ENCODE measurements at regions not wholly inside any gene's neighbourhood (a gene's known extent, or its start where the extent isn't known, plus 50 kb on each side); places are given as distances from the start of the nearest gene placed in this dataset.

DNA sequence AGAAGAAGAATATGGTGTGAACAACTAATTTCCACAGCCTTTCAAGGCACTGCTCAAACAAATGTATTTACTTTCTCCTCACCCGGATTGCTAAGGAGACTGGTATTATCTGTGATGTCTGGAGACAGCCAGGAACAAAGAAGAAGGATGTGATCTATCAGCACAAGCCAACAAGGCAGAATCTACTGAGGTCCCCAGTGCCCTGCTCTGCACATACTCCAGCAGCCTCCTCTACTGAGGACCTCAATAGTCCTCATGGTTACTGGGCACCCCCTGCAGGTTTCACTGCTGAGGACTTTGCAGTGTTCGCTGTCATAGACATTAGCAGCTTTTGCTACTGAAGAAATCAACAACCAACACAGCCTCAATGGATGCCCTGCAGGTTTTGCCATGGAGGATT lies 930.1 kb downstream of the ADGRL3 start:
- no peak for TF ChIP-seq MAX (IDR thresholded peaks at IDR 0.05; ENCODE audit: low read depth)
- TF ChIP-seq, protein P1, sequence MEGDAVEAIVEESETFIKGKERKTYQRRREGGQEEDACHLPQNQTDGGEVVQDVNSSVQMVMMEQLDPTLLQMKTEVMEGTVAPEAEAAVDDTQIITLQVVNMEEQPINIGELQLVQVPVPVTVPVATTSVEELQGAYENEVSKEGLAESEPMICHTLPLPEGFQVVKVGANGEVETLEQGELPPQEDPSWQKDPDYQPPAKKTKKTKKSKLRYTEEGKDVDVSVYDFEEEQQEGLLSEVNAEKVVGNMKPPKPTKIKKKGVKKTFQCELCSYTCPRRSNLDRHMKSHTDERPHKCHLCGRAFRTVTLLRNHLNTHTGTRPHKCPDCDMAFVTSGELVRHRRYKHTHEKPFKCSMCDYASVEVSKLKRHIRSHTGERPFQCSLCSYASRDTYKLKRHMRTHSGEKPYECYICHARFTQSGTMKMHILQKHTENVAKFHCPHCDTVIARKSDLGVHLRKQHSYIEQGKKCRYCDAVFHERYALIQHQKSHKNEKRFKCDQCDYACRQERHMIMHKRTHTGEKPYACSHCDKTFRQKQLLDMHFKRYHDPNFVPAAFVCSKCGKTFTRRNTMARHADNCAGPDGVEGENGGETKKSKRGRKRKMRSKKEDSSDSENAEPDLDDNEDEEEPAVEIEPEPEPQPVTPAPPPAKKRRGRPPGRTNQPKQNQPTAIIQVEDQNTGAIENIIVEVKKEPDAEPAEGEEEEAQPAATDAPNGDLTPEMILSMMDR (IDR thresholded peaks at IDR 0.05) = no peak
- TF ChIP-seq NFIC (IDR thresholded peaks at IDR 0.05; ENCODE audit: borderline replicate concordance) = no peak
- TF ChIP-seq EP300 (IDR thresholded peaks at IDR 0.05; ENCODE audit: borderline replicate concordance in 1 of 2, low read depth in 1 of 2, low read length in 1 of 2) = no peak
- TF ChIP-seq POLR2AphosphoS5 (IDR thresholded peaks at IDR 0.05; ENCODE audit: low read depth, low read length) = no peak
- no peak for TF ChIP-seq ZBTB33 (IDR thresholded peaks at IDR 0.05; ENCODE audit: borderline replicate concordance, low read depth)
- no peak for TF ChIP-seq PBX3 (IDR thresholded peaks at IDR 0.05)
- TF ChIP-seq CHD2 (IDR thresholded peaks at IDR 0.05; ENCODE audit: low read length, partially characterized antibody) = no peak
- no peak for TF ChIP-seq ELF1 (IDR thresholded peaks at IDR 0.05)
